GM10248 (cell line): ENCODE measurements at regions not wholly inside any gene's neighbourhood (a gene's known extent, or its start where the extent isn't known, plus 50 kb on each side); places are given as distances from the start of the nearest gene placed in this dataset.

Source experiments
- CTCF ChIA-PET: fragments of 300-600 bp; sonication (Branson Sonifier 250); formaldehyde crosslinking; extraction: SDS; loops from one replicate; lab custom pipeline; 2021; ENCODE audit warnings: antibody characterized with exemption; lab: Yijun Ruan, JAX
- POLR2A ChIA-PET: fragments of 350-650 bp; sonication (Branson Sonifier 250); formaldehyde crosslinking; extraction: SDS; loops from one replicate; lab custom pipeline; 2020; ENCODE audit warnings: antibody characterized with exemption; lab: Yijun Ruan, JAX
- DNase-seq: peaks from one replicate; pipeline ENCODE4 v3.0.0; 2012; ENCODE audit errors: extremely low spot score
- TF ChIP-seq, protein P1 (sequence below): IDR thresholded peaks from 2 replicates; pipeline ENCODE4 v1.5.1; 2012; ENCODE audit warnings: mild to moderate bottlenecking, low read depth; ENCODE audit errors: extremely low read depth, missing control alignments, control extremely low read depth

DNA sequence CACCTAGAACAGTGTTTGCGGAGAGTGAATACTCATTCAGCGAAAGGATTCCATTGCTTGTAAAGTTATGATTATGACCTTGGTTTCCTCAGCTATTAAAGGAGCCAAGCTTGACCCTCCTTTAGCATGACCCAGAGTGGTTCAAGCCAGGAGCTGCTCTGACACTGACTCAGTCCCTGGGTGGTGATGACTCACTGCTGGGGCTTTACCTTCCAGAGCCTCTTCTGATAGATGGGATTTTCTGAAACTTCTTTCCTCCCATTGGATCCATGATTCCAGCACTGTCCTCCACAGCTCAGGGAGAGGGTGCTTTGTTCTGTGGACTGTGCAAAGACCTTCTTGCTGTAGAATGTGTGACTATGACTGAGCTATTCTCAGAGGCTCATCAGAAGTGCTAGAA, 77.4 kb downstream of the S1PR1 start:
- ChIA-PET POLR2A (interaction anchor here (0.9 kb wide), 1 partner anchor 57 kb away, joined by 3 read pairs; no protein-coding TSS in a partner anchor), CTCF (interaction anchor here (1.0 to 7.5 kb wide), 10 partner anchors 14 to 95 kb away, joined by 4 to 58 read pairs (median 6); no protein-coding TSS in a partner anchor)
- peak; percentile 44 for DNase-seq
- TF ChIP-seq, protein P1, sequence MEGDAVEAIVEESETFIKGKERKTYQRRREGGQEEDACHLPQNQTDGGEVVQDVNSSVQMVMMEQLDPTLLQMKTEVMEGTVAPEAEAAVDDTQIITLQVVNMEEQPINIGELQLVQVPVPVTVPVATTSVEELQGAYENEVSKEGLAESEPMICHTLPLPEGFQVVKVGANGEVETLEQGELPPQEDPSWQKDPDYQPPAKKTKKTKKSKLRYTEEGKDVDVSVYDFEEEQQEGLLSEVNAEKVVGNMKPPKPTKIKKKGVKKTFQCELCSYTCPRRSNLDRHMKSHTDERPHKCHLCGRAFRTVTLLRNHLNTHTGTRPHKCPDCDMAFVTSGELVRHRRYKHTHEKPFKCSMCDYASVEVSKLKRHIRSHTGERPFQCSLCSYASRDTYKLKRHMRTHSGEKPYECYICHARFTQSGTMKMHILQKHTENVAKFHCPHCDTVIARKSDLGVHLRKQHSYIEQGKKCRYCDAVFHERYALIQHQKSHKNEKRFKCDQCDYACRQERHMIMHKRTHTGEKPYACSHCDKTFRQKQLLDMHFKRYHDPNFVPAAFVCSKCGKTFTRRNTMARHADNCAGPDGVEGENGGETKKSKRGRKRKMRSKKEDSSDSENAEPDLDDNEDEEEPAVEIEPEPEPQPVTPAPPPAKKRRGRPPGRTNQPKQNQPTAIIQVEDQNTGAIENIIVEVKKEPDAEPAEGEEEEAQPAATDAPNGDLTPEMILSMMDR, result no peak

DNA sequence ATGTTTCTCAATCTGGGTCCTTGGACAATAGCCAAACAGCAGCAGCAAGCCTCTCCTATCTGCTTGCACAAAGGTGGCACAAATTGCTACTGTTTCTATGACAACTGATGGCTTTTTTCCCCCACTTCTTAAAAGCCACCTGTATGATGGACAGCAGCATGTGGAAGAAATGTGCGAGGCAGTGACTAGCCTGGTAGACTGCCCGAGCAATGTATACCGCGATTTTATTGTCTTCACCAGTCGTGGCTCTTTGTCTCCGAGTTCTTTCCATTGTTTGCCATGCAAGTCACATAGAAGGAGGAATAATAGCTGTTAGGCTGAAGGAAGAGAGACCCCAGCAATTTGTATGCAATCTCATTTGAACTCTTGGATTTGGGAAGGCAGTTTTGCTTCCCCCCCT, 79.4 kb downstream of the S1PR1 start:
- TF ChIP-seq, protein P1, result no peak
- ChIA-PET POLR2A (no interaction called here), CTCF (no interaction called here)
- no peak for DNase-seq

DNA sequence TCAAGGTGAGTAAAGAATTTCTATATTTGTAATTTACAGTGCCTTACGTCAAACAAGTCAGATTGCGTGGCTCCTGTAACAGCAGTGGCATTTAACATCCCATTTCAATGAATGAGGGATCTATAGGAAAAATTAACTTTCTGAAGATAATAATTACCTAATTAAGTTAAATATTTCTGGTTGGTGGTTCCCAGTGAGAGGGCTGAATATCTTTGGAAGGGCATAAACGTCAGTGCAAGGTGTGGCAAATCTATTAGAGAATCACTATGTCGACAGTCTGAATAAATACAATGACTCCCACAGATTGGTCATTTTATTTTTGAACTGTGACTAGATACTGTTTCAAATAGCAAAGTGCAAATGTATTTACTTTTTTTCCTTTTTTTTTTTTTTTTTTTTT, 80.0 kb downstream of the S1PR1 start:
- DNase-seq, result no peak
- TF ChIP-seq, protein P1, result no peak
- ChIA-PET POLR2A (no interaction called here), CTCF (interaction anchor here (0.7 to 7.5 kb wide), 6 partner anchors 8 to 876 kb away, joined by 3 to 53 read pairs (median 6); no protein-coding TSS in a partner anchor)

DNA sequence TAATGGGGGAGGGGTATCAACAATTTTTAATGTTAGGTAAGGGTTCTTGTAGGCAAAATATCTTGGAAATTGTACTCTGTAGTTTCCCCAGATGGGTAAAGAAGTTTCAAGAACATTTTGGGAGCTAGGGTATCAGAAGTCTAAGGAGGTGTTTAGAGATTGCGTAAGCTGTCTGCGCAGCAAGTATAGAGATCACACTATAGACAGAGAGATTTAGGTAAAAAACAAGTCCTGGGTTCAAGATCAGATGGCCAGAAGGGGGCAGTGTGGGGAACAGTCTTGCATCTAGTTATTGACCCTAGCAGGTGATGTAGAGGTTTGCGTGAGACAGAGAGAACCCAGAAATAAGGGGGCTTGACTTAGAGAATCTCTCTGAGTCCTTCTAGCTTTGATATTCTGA, 80.8 kb downstream of the S1PR1 start:
- CTCF ChIA-PET, result interaction anchor here (0.6 to 7.5 kb wide), 16 partner anchors 9 to 875 kb away, joined by 3 to 53 read pairs (median 4); no protein-coding TSS in a partner anchor
- no peak for DNase-seq
- TF ChIP-seq, protein P1, result peak; percentile 13
- POLR2A ChIA-PET, result no interaction called here

DNA sequence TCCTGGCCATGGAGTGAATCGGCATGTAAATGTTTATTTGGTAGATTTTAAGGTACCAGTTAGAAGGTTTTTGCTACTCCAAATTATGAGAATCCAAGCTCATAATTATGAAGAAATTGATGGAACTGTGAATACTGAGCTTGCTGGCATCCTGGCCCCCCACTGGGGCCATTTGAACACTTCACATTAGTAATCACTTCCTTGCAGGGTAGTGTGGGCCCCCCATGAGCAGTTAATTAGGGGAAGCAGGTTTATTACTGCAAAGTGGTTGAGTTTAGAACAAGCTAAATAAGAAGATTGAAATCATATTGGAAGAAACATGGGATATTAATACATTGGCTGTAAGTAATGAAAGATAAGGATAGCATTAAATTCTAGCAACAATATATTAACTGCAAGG, 86.7 kb downstream of the S1PR1 start:
- CTCF ChIA-PET, result interaction anchor here (1.4 to 7.5 kb wide), 5 partner anchors 11 to 36 kb away, joined by 4 to 53 read pairs (median 11); no protein-coding TSS in a partner anchor
- no peak for DNase-seq
- TF ChIP-seq, protein P1, result no peak
- POLR2A ChIA-PET, result no interaction called here

DNA sequence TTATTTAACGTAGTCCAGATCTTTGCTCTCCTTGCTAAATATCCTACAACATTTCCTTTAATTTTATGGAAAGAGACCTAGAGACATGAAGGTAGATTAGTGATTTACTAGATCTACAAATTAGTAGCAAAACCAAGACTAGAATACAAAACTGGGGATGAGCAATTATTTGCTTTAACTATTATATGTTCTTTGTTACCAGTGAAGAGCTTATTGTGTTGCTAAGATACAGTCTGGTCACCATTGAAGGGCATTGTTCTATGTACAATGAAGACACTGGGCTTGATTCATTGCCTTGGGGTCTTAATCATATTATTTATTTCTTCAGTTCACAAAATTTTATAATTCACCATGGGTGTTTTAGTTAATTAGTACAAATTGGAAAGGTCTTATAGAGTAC, 88.3 kb downstream of the S1PR1 start:
- DNase-seq, result no peak
- POLR2A ChIA-PET, result no interaction called here
- CTCF ChIA-PET, result interaction anchor here (2.5 to 3.3 kb wide), 2 partner anchors 16 to 33 kb away, joined by 10 to 13 read pairs; no protein-coding TSS in a partner anchor
- TF ChIP-seq, protein P1, result no peak
